ENCODE measurements at regions not wholly inside any gene's neighbourhood (a gene's known extent, or its start where the extent isn't known, plus 50 kb on each side); places are given as distances from the start of the nearest gene placed in this dataset.

DNA sequence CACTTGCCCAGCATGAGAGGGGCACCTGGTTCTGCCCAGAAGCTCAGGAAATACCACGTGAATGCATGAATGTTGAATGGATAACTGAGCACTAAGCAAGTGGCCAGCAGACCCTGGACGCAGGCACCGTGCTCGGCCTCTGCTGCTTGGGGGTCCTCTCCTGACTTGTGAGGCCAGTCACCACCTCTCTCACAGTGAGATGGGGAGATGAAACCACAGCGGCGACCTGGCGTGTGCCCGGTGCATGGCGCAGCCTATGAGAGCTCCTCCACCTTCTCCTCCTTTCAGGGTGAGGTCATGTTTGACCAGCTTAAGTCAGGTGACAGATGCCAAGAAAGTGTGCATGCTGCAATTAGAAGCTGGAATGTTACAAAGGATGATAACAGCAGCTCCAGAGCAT, 75.5 kb downstream of the HMX1 start:
- DNase-seq, result no peak

GRCh38 chr4:8795140-8795539, 76.5 kb downstream of the HMX1 start:
- no peak for DNase-seq

GRCh38 chr4:8794491-8794890, 77.1 kb downstream of the HMX1 start:
- DNase-seq, result no peak

- no peak for DNase-seq
Observed at GRCh38 chr4:8793571-8794160, 78.0 kb downstream of the HMX1 start.

GRCh38 chr4:8792491-8792890, 79.1 kb downstream of the HMX1 start:
- no peak for DNase-seq

- no peak for DNase-seq
Observed at GRCh38 chr4:8791609-8792008, 80.0 kb downstream of the HMX1 start.

DNA sequence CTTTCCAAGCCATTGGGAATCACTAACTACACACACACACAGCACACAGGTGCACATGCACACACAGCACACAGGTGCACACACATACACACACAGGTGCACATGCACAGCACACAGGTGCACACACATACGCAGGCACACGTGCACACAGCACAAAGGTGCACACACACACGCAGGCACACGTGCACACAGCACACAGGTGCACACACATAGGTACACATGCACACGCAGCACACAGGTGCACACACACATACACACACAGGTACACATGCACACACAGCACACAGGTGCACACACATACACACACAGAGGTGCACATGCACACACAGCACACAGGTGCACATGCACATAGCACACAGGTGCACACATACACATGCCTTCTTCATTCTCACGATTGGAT, 80.9 kb downstream of the HMX1 start:
- DNase-seq, result no peak

GRCh38 chr4:8788174-8788573, 83.5 kb downstream of the HMX1 start:
- DNase-seq, result no peak

DNA sequence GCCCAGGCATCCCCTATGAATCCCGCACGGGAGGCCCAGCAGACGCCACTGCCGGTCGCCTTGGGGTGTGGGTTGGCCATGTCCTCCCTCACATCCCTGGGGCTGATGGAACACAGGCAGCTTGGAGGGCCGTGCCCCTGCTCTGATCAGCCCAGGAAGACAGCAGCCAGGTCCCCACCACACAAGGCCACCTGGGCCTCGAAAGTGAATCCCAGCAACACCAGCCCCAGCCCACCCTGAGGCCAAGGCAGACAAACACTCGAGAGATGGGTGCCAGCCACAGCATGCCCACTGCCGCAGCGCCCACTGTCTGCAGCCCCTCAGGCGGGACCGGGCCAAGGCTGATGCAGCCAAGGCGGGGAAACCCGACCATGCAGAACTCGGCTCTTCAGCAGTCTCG, 85.5 kb downstream of the HMX1 start:
- no peak for DNase-seq

- DNase-seq, result no peak
Observed at GRCh38 chr4:8785656-8786142, 85.9 kb downstream of the HMX1 start.

GRCh38 chr4:8783736-8784135, 87.9 kb downstream of the HMX1 start:
- no peak for DNase-seq

- DNase-seq, result no peak
Observed at GRCh38 chr4:8782135-8782534, 89.5 kb downstream of the HMX1 start.

DNA sequence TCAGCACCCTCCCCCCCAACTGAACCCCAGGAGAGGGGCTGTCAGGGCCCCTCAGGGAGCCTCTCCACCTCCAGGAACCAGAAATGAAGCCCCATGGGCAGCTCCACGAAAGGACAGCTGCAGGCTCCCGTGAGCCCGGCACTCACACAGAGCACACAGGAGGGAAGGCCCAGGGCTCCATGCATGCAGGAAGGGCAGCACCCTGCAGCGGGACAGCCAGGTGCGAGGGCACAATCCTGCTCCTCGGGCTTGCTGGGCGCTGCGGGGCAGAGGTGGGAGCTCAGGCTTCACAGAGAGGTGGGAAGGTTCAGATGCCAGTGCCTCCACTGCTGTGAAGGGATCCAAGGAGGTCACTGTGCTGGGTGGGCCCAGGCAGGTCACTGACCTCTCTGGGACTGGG, 90.0 kb downstream of the HMX1 start:
- DNase-seq, result no peak

DNA sequence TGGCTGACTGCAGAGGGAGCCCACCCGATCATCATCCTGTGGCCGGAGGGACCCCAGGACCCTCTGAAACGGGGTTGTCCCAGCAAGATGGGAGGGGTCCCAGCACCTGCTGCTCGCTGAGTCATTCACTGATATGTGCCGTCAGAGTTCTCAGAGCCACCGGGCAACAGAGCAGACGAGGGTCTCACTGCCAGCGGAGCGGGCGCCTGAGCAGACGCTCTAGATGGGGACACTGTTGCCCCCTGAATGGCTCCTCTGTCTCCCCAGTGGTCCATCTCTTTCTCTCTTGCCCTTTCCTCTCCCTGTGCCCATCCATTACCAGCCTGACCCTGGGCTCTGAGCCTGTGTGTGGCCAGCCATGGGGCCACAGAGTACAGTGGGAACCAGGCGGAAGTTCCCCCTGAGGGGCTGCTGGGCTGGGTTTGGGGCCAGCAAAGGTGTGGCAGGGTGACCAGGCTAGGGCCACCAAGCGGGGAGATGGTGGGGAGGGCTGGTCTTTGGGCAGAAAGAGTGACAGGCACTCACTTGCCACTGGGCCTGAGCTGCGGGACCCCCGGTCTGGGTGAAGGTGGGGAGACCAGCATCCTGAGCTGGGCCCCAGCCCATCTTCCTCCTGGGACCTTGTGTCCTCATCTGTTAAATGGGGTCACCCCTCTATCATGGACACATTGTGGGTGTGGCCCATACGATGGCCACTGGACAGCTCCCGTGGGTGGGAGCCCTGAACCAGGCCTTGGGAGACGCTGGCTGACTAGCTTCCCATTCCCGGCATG, 90.9 kb downstream of the HMX1 start:
- no peak for DNase-seq

DNA sequence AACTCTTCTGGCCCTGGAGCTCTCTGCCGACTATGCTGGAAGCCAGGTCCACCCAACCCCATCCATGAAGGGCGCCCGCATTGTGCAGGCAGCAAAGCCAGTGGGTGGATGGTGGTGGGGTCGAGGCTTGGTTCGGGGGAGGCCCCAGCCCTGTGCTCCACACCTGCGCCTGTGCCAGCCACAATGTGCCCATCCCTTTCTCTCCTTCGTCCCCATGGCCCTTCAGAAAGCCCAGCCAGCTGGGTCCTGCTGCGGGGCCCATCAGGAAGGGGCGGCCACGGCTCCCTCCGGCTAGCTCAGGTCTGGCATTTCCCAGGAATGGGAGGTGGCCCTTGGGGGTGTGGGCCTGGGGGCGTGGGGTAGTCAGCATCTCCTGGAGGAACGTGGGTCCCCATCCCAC, 91.6 kb downstream of the HMX1 start:
- DNase-seq, result no peak

DNA sequence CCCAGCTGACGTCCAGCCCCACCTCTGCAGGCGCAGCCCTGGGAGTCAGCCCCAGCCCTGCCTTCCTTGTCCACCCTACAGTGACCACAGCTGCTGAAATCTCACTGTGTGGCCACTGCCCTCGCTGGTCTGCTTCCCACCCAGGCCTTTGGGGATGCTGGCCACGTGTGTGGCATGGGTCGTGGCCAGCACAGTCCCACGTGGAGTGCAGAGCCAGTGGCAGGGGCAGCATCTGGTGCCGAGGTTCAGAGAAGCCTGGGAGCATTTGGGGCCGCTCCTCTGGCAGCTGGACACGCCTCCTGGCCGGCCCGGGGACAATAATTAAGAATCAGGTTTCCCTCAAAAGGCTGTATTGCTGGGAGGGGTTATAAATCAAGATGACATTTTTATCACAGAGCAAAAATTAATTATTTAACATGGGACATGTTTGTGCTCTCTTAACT, 92.1 kb downstream of the HMX1 start:
- DNase-seq, result no peak

DNA sequence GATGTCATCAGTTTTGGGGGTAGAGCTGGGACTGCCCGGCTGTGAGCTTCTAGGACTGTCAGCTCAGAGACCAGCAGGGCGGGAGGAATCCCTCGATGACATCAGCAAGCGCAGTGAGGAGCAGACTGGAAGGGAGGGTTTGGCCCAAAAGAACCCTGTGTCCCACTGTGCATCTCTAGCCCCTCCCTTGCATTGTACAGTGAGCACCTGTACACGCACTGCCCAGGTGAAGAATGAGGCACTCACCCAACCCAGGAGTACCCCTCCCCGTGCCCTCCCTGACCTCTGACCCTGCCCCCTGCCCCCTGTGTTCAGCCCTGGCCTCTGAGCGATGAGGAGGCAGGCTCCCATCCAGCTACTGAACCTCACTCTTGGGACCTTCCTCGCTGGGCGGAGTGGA, 92.9 kb downstream of the HMX1 start:
- DNase-seq, result no peak

- no peak for DNase-seq
Observed at GRCh38 chr4:8778291-8778690, 93.3 kb downstream of the HMX1 start.

- DNase-seq, result no peak
Observed at GRCh38 chr4:8777320-8778196, 94.1 kb downstream of the HMX1 start.

GRCh38 chr4:8776366-8776765, 95.3 kb downstream of the HMX1 start:
- no peak for DNase-seq

- no peak for DNase-seq
Observed at GRCh38 chr4:8775751-8776355, 95.8 kb downstream of the HMX1 start.

DNA sequence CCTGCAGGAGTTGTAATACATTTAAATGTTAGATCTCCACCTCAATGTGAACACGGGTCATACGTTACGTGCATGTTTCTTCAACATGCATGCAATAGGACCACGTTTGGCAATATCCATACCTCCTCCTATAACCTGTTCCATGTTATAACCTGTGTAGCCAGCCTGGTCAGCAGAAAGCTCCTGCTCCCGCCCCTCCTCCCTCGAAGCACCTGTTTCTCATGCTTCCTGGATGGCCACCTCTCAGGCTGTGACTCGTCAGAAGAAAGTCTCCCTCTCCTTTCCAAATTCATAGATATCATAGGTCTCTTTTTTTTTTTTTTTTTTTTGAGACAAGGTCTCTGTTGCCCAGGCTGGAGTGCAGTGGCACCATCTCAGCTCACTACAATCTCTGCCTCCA, 96.5 kb downstream of the HMX1 start:
- no peak for DNase-seq

DNA sequence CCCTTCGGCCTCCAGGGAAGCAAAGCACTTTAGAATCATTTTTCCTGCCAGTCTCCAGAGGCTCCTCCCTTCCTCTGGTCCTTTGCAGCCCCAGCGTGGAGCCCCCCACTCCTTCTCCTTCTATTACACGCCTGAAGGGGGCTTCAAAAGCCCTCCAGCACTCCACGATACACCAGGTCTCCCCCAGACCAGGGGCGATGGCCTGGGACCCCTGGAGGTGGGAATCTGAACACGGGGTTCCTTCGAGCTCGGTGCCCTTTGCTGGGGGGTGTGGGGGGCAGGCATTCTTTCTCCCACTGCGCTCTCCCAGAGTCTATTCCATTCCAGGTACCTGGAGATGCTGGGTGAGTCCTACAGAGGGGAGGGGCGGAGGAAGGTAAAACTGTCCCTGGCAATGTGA, 97.6 kb downstream of the HMX1 start:
- DNase-seq, result no peak
